PC-3 (cell line): ENCODE measurements at regions not wholly inside any gene's neighbourhood (a gene's known extent, or its start where the extent isn't known, plus 50 kb on each side); places are given as distances from the start of the nearest gene placed in this dataset.
"Not testable (repeated sequence)": the region's sequence is repeated elsewhere in the genome, so short reads cannot be mapped to it uniquely, and the experiment has no call there.

Experiments used
- EZH2 ChIP-seq: fragments of 300-600 bp; sonication (generic); IDR thresholded peaks from one replicate; pipeline ENCODE4 v1.6.1; 2017; ENCODE audit warnings: antibody characterized with exemption, mild to moderate bottlenecking, low read length; ENCODE audit not compliant: unreplicated experiment
- TF ChIP-seq, protein P1 (sequence below): fragments of 300-600 bp; sonication (generic); conservative IDR thresholded peaks from 2 replicates; pipeline ENCODE4 v1.5.1; 2017; ENCODE audit warnings: antibody characterized with exemption, low read depth, mild to moderate bottlenecking, low read length

DNA sequence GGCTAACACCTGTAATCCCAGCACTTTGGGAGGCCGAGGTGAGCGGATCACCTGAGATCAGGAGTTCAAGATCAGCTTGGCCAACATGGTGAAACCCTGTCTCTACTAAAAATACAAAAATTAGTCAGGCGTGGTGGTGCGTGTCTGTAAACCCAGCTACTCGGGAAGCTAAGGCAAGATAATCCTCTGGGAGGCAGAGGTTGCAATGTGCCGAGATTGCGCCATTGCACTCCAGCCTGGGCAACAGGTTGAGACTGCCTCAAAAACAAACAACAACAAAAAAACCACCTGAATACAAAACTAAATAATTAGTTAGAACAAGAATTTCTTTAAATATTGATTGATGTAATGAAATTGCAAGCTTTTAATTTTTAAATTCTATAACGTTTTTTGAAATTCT, 139.0 kb downstream of the THBS2 start:
- TF ChIP-seq, protein P1, sequence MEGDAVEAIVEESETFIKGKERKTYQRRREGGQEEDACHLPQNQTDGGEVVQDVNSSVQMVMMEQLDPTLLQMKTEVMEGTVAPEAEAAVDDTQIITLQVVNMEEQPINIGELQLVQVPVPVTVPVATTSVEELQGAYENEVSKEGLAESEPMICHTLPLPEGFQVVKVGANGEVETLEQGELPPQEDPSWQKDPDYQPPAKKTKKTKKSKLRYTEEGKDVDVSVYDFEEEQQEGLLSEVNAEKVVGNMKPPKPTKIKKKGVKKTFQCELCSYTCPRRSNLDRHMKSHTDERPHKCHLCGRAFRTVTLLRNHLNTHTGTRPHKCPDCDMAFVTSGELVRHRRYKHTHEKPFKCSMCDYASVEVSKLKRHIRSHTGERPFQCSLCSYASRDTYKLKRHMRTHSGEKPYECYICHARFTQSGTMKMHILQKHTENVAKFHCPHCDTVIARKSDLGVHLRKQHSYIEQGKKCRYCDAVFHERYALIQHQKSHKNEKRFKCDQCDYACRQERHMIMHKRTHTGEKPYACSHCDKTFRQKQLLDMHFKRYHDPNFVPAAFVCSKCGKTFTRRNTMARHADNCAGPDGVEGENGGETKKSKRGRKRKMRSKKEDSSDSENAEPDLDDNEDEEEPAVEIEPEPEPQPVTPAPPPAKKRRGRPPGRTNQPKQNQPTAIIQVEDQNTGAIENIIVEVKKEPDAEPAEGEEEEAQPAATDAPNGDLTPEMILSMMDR: not testable (repeated sequence)
- not testable (repeated sequence) for TF ChIP-seq EZH2
